HAP-1 (cell line): ENCODE measurements at regions not wholly inside any gene's neighbourhood (a gene's known extent, or its start where the extent isn't known, plus 50 kb on each side); places are given as distances from the start of the nearest gene placed in this dataset.
"Not testable (repeated sequence)": the region's sequence is repeated elsewhere in the genome, so short reads cannot be mapped to it uniquely, and the experiment has no call there.

Source experiments
- DNase-seq, 2 experiments: peaks; one replicate each; pipeline ENCODE4 v3.0.0-alpha.2; 2016 to 2020; ENCODE audit warnings: low spot score in 2 of 2
- H3K27me3 ChIP-seq: fragments of 250-450 bp; sonication (Bioruptor Pico); 2 replicates; pipeline ENCODE4 v1.5.1; 2020; ENCODE audit warnings: low read depth, mild to moderate bottlenecking, moderate library complexity
- H3K36me3 ChIP-seq: fragments of 250-450 bp; sonication (Bioruptor Pico); replicated peaks from 2 replicates; pipeline ENCODE4 v1.5.1; 2020; ENCODE audit warnings: mild to moderate bottlenecking
- H3K4me1 ChIP-seq: fragments of 250-450 bp; sonication (Bioruptor Pico); 2 replicates; pipeline ENCODE4 v1.5.1; 2020; ENCODE audit warnings: mild to moderate bottlenecking
- H3K4me3 ChIP-seq: fragments of 250-450 bp; sonication (Bioruptor Pico); 2 replicates; pipeline ENCODE4 v1.5.1; 2020; ENCODE audit warnings: mild to moderate bottlenecking, moderate library complexity
- H3K9me3 ChIP-seq: fragments of 250-450 bp; sonication (Bioruptor Pico); 2 replicates; pipeline ENCODE4 v1.5.1; 2020; ENCODE audit warnings: mild to moderate bottlenecking, moderate library complexity
- in situ Hi-C: fragments of 300-500 bp; cut with MboI; formaldehyde crosslinking; loops from 3 replicates; pipeline ENCODE4 v1.14.3; 2020; ENCODE audit warnings: low sequenced_read_pairs, inconsistent platforms, mixed read lengths

GRCh38 chr9:67635067-67635466 is 223.7 kb upstream of the ANKRD20A1 start:
- H3K27me3 ChIP-seq, H3K4me1 ChIP-seq, H3K9me3 ChIP-seq, H3K36me3 ChIP-seq, H3K4me3 ChIP-seq, in situ Hi-C loops, DNase-seq: not testable (repeated sequence)

DNA sequence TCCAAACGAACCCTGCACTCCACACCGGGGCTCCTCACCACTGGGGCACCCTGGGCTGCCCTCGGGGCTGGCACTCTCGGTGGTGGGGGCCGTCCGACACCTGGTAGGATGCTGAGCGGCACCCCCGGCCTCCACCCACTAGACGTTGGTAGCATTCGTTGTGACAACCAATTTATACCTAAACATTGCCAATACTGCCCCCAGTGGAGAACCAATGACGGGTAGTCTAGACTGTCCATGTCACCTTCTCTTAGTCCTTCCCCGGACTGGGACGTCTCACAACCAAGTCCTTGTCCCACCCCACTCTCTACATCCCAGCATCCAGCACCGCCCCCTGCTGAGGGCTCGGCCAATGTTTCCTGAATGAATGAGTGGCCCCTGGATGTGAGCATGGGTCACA is 246.8 kb upstream of the ANKRD20A1 start:
- H3K36me3 ChIP-seq, H3K4me1 ChIP-seq, H3K4me3 ChIP-seq, H3K9me3 ChIP-seq, H3K27me3 ChIP-seq, in situ Hi-C loops: not testable (repeated sequence)
- DNase-seq = peak in 1 of 2 experiments; percentile 12

- H3K9me3 ChIP-seq, H3K4me1 ChIP-seq, DNase-seq, H3K27me3 ChIP-seq, H3K36me3 ChIP-seq, in situ Hi-C loops, H3K4me3 ChIP-seq: not testable (repeated sequence)
Measured at GRCh38 chr9:67609872-67610271, 248.9 kb upstream of the ANKRD20A1 start.

DNA sequence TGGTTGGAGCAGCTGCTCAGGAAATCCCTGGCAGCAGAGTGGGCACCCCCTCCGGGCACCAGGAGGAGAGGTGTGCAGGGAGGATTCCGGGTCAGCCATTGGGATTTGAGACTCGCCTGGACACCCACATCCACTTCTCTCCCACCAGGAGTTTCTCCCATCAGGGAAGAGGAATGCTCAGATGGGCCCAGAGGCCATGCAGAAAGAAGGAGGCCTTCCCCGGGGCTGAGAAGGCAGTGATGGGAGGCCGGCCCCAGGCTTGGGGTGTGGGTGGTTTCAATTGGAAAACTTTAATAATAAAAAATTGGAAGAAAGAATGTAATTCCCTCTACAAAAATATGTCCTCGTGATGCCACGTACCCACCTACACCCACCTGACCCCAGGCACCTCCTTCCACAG is 249.3 kb upstream of the ANKRD20A1 start:
- H3K27me3 ChIP-seq, H3K4me3 ChIP-seq, H3K9me3 ChIP-seq, H3K36me3 ChIP-seq, in situ Hi-C loops, H3K4me1 ChIP-seq, DNase-seq: not testable (repeated sequence)

DNA sequence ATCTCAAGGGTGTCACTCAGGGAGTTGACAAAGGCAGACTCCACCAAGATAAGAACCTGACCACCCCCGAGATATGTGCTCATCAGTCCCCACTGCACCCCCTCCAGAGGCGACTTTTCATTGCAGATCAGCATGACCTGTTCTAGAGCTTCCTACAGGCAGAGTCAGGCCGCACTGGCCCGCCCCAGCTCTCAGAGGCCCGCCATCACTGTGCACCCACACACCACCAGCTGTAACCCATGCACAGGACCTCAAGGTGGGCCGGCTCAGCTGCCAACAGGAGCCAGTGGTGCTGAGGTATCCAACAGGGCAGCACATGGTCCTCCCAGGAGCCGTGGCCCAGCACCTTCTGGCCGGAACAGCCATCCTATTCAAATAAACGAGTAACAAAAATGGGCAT is 253.6 kb upstream of the ANKRD20A1 start:
- H3K9me3 ChIP-seq, H3K4me3 ChIP-seq, in situ Hi-C loops, DNase-seq, H3K36me3 ChIP-seq, H3K4me1 ChIP-seq, H3K27me3 ChIP-seq: not testable (repeated sequence)

- H3K27me3 ChIP-seq, in situ Hi-C loops, H3K4me3 ChIP-seq, H3K9me3 ChIP-seq, H3K36me3 ChIP-seq, H3K4me1 ChIP-seq, DNase-seq: not testable (repeated sequence)
Measured at GRCh38 chr9:67603609-67604008, 255.1 kb upstream of the ANKRD20A1 start.

- H3K36me3 ChIP-seq, in situ Hi-C loops, H3K4me3 ChIP-seq, DNase-seq, H3K27me3 ChIP-seq, H3K9me3 ChIP-seq, H3K4me1 ChIP-seq: not testable (repeated sequence)
Measured at GRCh38 chr9:67592424-67592823, 266.3 kb upstream of the ANKRD20A1 start.

DNA sequence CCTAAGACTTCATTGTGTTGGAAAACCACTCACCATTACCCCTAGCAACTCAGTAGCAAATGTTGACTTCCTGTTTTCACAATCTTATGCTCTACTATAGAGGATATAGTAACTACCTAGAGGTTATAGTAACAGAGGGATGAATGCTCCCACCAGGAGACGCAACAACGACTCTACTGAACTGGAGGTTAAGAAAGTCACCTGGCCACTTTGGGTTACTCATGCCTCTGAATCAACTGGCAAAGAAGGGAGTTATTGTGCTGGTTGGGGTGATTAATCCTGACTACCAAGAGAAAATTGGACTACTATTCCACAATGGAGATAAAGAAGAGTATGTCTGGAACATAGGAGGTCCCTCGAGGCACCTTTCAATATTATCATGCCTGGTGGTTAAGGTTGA is 302.9 kb upstream of the ANKRD20A1 start:
- H3K36me3 ChIP-seq, in situ Hi-C loops, H3K9me3 ChIP-seq, H3K4me3 ChIP-seq, H3K27me3 ChIP-seq, H3K4me1 ChIP-seq, DNase-seq: not testable (repeated sequence)

- H3K36me3 ChIP-seq, H3K4me3 ChIP-seq, H3K27me3 ChIP-seq, in situ Hi-C loops, DNase-seq, H3K9me3 ChIP-seq, H3K4me1 ChIP-seq: not testable (repeated sequence)
Measured at GRCh38 chr9:67550044-67550443, 308.7 kb upstream of the ANKRD20A1 start.

- H3K9me3 ChIP-seq, H3K27me3 ChIP-seq, H3K4me3 ChIP-seq, H3K4me1 ChIP-seq, in situ Hi-C loops, H3K36me3 ChIP-seq, DNase-seq: not testable (repeated sequence)
Measured at GRCh38 chr9:67529834-67530233, 328.9 kb upstream of the ANKRD20A1 start.

DNA sequence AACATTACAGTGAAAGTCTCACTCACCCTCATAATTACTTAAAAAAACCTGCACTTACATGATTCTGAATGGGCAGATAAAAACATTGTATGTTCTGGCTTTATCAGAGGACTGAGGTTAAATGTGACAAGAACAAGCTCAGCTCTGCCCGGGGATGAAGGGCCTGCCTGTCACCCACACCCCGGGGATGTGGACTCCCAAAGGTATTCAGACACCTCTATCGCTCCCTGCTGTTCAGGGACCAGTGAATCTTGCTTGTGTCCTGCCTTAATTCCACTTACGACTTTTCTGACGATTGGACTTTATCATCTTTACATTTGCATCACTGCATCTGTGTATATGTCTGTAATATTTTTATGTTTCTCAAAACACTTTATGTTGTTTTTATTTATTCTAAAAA is 341.8 kb upstream of the ANKRD20A1 start:
- H3K4me1 ChIP-seq, H3K9me3 ChIP-seq, H3K27me3 ChIP-seq, H3K4me3 ChIP-seq, in situ Hi-C loops, DNase-seq, H3K36me3 ChIP-seq: not testable (repeated sequence)

GRCh38 chr9:67514587-67514986 is 344.1 kb upstream of the ANKRD20A1 start:
- not testable (repeated sequence) for DNase-seq

DNA sequence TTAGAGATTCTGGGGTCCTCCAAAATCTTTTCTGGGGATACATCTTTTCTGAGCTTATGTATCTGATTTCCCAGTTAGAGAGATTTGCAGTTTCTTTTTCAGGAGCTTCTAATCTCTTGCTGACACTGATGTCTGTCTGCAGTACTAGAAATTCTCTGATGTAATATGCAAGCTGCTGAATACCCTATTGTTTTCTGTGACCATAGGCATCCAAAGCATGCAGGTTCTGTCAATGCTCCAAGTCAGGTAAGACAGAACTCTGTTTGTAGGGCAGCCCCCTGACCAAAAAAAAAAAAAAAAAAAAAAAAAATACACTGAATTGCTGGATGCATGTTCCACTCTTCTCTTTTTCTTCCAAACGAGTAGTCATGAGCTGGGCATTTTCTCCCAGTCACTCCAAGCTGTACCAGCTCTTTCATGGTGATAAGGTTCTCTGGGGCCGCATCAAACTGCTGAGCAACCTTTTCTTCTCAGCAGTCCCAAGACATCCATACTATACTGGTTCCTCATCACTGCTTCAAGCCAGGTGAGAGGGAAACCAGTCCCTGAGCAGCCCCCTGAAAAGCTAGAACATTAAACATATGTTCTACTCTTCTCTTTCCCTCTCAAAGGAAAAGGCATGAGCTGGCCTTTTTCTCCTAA is 354.9 kb upstream of the ANKRD20A1 start:
- H3K27me3 ChIP-seq, H3K36me3 ChIP-seq, H3K4me3 ChIP-seq, DNase-seq, H3K9me3 ChIP-seq, H3K4me1 ChIP-seq, in situ Hi-C loops: not testable (repeated sequence)

More at GRCh38 chr9:67514587-67514986, 344.1 kb upstream of the ANKRD20A1 start:
- H3K4me1 ChIP-seq, H3K36me3 ChIP-seq, H3K9me3 ChIP-seq, in situ Hi-C loops, H3K27me3 ChIP-seq, H3K4me3 ChIP-seq: not testable (repeated sequence)

DNA sequence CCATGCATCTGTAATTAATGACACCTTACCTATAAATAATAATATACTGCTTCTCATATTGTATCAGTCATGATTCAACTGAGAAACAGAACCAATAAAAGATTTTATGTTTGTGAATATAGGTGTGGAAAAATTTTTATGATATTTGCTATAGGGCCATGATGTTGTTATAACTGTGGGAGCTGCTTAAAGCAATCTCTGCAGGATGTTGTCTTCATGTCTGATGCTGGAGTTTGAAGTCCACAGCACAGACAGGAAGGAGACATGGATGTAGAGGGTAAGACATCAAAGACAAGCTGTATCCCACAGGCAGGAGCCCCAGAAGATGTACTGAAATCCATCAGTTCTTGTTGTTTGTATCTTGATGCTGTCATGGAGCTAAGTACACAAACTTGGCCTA is 366.7 kb upstream of the ANKRD20A1 start:
- in situ Hi-C loops, H3K27me3 ChIP-seq, H3K4me1 ChIP-seq, DNase-seq, H3K4me3 ChIP-seq, H3K9me3 ChIP-seq, H3K36me3 ChIP-seq: not testable (repeated sequence)

GRCh38 chr9:67477465-67477864 is 381.3 kb upstream of the ANKRD20A1 start:
- DNase-seq, in situ Hi-C loops, H3K36me3 ChIP-seq, H3K4me3 ChIP-seq, H3K27me3 ChIP-seq, H3K9me3 ChIP-seq, H3K4me1 ChIP-seq: not testable (repeated sequence)
